Fibroblast of lung (primary cell): ENCODE measurements at regions not wholly inside any gene's neighbourhood (a gene's known extent, or its start where the extent isn't known, plus 50 kb on each side); places are given as distances from the start of the nearest gene placed in this dataset.
"Not testable (repeated sequence)": the region's sequence is repeated elsewhere in the genome, so short reads cannot be mapped to it uniquely, and the experiment has no call there.

Experiments used
- DNase-seq, 2 donors: peaks; one replicate each; pipeline versions ENCODE4 v3.0.0 to v3.0.0-alpha.2; 2010; ENCODE audit warnings: low read depth in 2 of 2
- H2AFZ ChIP-seq: 2 replicates; pipeline ENCODE4 v1.5.1; 2012; ENCODE audit warnings: low read length, control low read depth, inconsistent platforms
- H3K27ac ChIP-seq: 2 replicates; pipeline ENCODE4 v1.5.1; 2011; ENCODE audit warnings: low read length, control low read depth; ENCODE audit not compliant: insufficient read depth
- H3K27me3 ChIP-seq: 2 replicates; pipeline ENCODE4 v1.5.1; 2011; ENCODE audit warnings: mild to moderate bottlenecking, low read length; ENCODE audit not compliant: control insufficient read depth, insufficient read depth
- H3K36me3 ChIP-seq: 2 replicates; pipeline ENCODE4 v1.5.1; 2011; ENCODE audit warnings: low read length; ENCODE audit not compliant: control insufficient read depth, insufficient read depth
- H3K4me1 ChIP-seq: 2 replicates; pipeline ENCODE4 v1.5.1; 2011; ENCODE audit warnings: low read length; ENCODE audit not compliant: control insufficient read depth, insufficient read depth; ENCODE audit errors: extremely low read depth
- H3K4me2 ChIP-seq: 2 replicates; pipeline ENCODE4 v1.5.1; 2011; ENCODE audit warnings: low read length, control low read depth; ENCODE audit not compliant: insufficient read depth; ENCODE audit errors: extremely low read depth
- H3K4me3 ChIP-seq, 4 experiments: fragments of 200-600 bp in 1 of 4; sonication (generic) in 1 of 4; replicated peaks in 1 of 4; 2 replicates each; pipeline ENCODE4 v1.5.1; 2011 to 2016; ENCODE audit warnings: low read length in 4 of 4, low read depth in 3 of 4, mild to moderate bottlenecking in 3 of 4, control low read depth in 2 of 4, inconsistent platforms in 1 of 4, mixed read lengths in 1 of 4; ENCODE audit not compliant: insufficient read depth in 1 of 4; ENCODE audit errors: control extremely low read depth in 1 of 4
- H3K79me2 ChIP-seq: 2 replicates; pipeline ENCODE4 v1.5.1; 2012; ENCODE audit warnings: mild to moderate bottlenecking, low read length, inconsistent platforms; ENCODE audit not compliant: control insufficient read depth, insufficient read depth
- H3K9ac ChIP-seq: 2 replicates; pipeline ENCODE4 v1.5.1; 2011; ENCODE audit warnings: mild to moderate bottlenecking, low read length, control low read depth; ENCODE audit not compliant: insufficient read depth
- H3K9me3 ChIP-seq: 2 replicates; pipeline ENCODE4 v1.5.1; 2012; ENCODE audit warnings: low read depth, low read length; ENCODE audit not compliant: control insufficient read depth, insufficient read depth
- H4K20me1 ChIP-seq: 2 replicates; pipeline ENCODE4 v1.5.1; 2011; ENCODE audit warnings: low read length; ENCODE audit not compliant: control insufficient read depth, insufficient read depth; ENCODE audit errors: extremely low read depth
- EZH2 ChIP-seq: IDR thresholded peaks from 2 replicates; pipeline ENCODE4 v1.5.1; 2012; ENCODE audit warnings: low read length, control low read depth, mild to moderate bottlenecking; ENCODE audit errors: missing control alignments
- TF ChIP-seq, protein P1 (sequence below), 2 donors: IDR thresholded peaks in 1 of 2; conservative IDR thresholded peaks in 1 of 2; 1 replicate in 1 of 2; 2 replicates in 1 of 2; pipeline ENCODE4 v1.5.1; 2011 to 2012; ENCODE audit warnings: low read length in 2 of 2, control low read depth in 1 of 2, inconsistent platforms in 1 of 2, low read depth in 1 of 2, mild to moderate bottlenecking in 1 of 2

DNA sequence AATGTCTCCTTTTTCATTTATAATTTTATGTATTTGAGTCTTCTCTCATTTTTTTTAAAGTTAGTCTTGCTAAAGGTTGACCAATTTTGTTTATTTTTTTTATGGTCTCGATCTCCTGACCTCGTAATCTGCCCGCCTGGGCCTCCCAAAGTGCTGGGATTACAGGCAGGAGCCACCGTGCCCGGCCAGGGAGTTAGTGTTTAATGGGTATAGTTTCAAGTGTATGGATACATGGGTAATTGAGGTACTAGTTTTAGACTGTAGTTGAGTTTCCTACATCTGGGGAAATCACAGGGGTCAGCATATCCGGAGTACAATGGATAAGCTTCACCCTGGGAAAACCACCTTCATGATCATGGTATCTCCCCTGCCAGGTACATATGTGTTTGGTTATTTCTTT is 267.3 kb upstream of the KCND2 start:
- H3K9ac ChIP-seq, result no peak overlapping the region
- H2AFZ ChIP-seq, result no peak overlapping the region
- DNase-seq, result no peak
- H3K27me3 ChIP-seq, result no peaks in the 10 kb centered on the region
- H3K4me3 ChIP-seq, result no peak overlapping the region
- H3K9me3 ChIP-seq, result no peaks in the 10 kb centered on the region
- no peak for TF ChIP-seq EZH2
- TF ChIP-seq, protein P1, sequence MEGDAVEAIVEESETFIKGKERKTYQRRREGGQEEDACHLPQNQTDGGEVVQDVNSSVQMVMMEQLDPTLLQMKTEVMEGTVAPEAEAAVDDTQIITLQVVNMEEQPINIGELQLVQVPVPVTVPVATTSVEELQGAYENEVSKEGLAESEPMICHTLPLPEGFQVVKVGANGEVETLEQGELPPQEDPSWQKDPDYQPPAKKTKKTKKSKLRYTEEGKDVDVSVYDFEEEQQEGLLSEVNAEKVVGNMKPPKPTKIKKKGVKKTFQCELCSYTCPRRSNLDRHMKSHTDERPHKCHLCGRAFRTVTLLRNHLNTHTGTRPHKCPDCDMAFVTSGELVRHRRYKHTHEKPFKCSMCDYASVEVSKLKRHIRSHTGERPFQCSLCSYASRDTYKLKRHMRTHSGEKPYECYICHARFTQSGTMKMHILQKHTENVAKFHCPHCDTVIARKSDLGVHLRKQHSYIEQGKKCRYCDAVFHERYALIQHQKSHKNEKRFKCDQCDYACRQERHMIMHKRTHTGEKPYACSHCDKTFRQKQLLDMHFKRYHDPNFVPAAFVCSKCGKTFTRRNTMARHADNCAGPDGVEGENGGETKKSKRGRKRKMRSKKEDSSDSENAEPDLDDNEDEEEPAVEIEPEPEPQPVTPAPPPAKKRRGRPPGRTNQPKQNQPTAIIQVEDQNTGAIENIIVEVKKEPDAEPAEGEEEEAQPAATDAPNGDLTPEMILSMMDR (conservative IDR thresholded peaks at IDR 0.05 in 1 of 2, IDR thresholded peaks at IDR 0.05 in 1 of 2; ENCODE audit: low read depth in 1 of 2, low read length in 2 of 2), result no peak
- H3K27ac ChIP-seq, result no peak overlapping the region
- H3K4me1 ChIP-seq, result no peaks in the 10 kb centered on the region
- H3K79me2 ChIP-seq, result no peaks in the 10 kb centered on the region
- no peaks in the 10 kb centered on the region for H3K36me3 ChIP-seq
- no peak overlapping the region for H3K4me2 ChIP-seq
- H4K20me1 ChIP-seq, result no peaks in the 10 kb centered on the region

DNA sequence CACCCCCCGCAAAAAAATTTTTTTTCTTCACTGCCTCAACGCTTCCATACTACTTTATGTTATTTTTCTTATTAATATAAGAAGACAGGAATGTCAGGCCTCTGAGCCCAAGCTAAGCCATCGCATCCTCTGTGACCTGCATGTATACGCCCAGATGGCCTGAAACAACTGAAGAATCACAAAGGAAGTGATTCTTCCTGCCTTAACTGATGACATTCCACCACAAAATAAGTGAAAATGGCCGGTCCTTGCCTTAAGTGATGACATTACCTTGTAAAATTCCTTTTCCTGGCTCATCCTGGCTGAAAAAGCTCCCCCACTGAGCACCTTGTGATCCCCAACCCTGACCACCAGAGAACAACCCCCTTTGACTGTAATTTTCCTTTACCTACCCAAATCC is 258.7 kb upstream of the KCND2 start:
- H3K4me2 ChIP-seq, H3K27me3 ChIP-seq, H2AFZ ChIP-seq, H3K27ac ChIP-seq, H3K79me2 ChIP-seq, DNase-seq, H3K36me3 ChIP-seq, H3K9ac ChIP-seq, H4K20me1 ChIP-seq, H3K4me3 ChIP-seq, H3K9me3 ChIP-seq, H3K4me1 ChIP-seq: not testable (repeated sequence)

DNA sequence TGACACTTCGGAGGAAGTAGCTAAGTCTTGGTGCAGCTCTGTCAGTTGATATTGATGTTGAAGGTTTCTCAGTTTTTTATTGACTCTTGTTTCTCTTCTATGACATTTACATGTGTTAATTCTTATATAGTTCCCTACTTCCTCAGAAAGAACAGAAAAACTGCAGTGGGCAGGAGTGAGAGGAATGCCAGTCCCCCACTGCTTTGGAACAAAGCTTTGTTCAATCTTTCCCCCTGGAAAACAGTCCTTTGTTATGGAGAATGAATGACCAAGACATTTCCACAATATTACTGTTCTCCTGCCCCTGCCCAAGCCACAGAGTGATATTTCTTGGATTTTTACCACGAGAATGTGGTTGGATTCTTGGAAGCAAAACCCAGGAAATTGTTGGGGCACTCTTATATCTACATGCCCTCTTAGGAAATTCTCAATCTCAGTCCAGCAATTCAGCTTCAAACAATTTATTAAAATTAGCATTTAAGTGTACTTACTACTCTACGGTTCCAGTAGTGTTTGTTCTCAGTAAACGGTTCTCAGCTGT is 258.0 kb upstream of the KCND2 start:
- Histone ChIP-seq H2AFZ (no peak overlapping the region), H3K4me1 (no peaks in the 10 kb centered on the region), H3K9ac (no peak overlapping the region), H3K79me2 (no peaks in the 10 kb centered on the region), H3K4me3 (no peak overlapping the region), H4K20me1 (no peaks in the 10 kb centered on the region), H3K27ac (no peak overlapping the region), H3K4me2 (no peak overlapping the region), H3K36me3 (no peaks in the 10 kb centered on the region), H3K27me3 (no peaks in the 10 kb centered on the region), H3K9me3 (no peaks in the 10 kb centered on the region)
- peak; percentile 40 to 47 for DNase-seq
- TF ChIP-seq EZH2, result no peak
- TF ChIP-seq, protein P1 (conservative IDR thresholded peaks at IDR 0.05 in 1 of 2, IDR thresholded peaks at IDR 0.05 in 1 of 2; ENCODE audit: low read depth in 1 of 2, low read length in 2 of 2), result no peak
